ENCODE measurements at regions not wholly inside any gene's neighbourhood (a gene's known extent, or its start where the extent isn't known, plus 50 kb on each side); places are given as distances from the start of the nearest gene placed in this dataset.

- DNase-seq = no peak
Observed at GRCh38 chr2:151028691-151029176, 232.9 kb downstream of the RBM43 start.

DNA sequence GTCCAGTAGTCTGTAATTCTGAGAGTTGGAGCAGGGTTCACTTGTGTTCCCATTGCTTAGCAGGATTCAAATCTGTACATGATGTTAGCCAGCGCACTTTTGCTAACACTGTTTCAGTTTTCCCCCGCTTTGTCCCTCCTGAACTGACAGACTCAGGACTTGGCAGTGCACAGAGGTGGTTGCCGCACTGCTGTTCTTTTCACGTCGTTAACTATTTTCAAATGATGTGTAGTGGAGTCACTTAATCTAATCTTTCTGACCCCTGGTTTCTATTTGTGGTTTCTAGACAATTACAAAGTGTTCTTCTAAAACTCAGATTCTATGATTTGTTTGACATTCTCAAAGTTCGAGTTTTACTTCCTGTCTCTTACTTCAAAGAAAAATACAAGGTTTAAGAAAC is 234.5 kb downstream of the RBM43 start:
- no peak for DNase-seq

DNA sequence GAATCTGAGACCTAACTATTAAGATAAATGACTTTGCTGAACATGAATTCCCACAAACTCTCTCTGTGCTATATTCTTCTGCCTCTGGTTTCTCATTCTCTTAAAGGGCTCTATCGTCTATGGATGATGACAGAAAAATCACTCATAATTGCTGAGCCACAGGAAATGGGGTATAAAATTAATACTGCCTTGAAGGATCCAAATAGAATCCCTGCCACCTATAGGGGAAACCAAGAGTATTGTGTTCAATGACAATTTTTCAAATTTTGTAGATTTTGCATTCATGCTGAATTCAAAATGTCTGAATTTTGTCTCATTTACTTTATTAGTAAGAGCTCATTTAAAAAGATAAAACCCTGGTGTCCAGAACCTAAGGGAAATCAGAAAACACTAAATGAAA is 235.8 kb downstream of the RBM43 start:
- no peak for DNase-seq

GRCh38 chr2:151024696-151025251 is 236.9 kb downstream of the RBM43 start:
- no peak for DNase-seq

- DNase-seq = no peak
Observed at GRCh38 chr2:151021747-151022452, 239.8 kb downstream of the RBM43 start.

GRCh38 chr2:151020411-151020810 is 241.3 kb downstream of the RBM43 start:
- DNase-seq = no peak

- DNase-seq = no peak
Observed at GRCh38 chr2:151009437-151010175, 252.1 kb downstream of the RBM43 start.

GRCh38 chr2:151007365-151007764 is 254.3 kb downstream of the RBM43 start:
- no peak for DNase-seq

DNA sequence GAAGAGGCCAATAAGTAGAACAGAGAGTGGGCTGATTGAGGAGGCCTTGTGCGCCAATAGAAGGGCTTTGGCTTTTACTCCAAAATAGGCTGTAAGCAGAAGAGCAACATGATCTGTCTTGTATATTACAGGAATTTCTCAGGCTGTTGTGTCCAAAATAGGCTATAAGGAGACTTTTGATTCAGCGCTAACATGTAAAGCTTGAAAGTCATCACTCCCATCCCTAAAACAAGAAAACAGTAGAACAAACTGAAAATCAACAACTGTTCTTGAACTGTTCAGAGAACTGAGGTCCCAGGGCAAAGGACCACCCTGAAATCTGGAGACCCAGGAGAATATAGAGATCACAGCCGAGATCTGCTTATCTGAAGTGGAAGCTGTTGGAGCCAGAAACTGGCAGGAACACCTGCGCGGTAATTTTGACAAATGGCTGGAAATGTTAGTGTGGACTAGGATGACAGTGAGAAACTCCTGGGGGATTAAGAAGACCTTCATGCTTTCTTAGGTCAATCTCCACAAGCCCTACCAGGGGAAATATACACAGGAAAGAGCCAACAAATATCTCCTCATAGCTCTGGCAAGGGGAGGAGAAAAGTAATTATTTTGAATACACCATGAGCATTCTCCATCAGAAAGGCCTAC is 258.6 kb downstream of the RBM43 start:
- DNase-seq = no peak

GRCh38 chr2:150997702-150998440 is 263.8 kb downstream of the RBM43 start:
- DNase-seq = peak; percentile 86

GRCh38 chr2:150997066-150997465 is 264.6 kb downstream of the RBM43 start:
- DNase-seq = peak; percentile 43

DNA sequence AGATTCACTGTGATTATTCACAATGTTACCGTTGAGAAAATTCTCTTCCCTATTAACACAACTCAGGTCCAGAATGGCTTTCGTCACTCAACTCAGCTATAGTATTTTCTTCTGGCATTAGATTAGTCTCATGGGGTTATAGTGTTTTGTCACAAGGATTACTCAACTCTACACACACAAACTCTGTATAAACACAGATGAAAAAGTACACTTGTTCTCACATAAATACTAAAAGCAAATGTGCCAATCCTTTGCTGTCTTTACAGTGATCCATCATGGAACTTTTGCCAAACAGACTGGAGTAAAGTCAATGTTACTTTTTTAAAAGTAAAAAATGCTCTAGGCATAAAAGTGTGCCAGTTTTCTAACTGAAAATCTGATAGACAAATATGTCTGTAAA is 267.6 kb downstream of the RBM43 start:
- DNase-seq = peak; percentile 53

DNA sequence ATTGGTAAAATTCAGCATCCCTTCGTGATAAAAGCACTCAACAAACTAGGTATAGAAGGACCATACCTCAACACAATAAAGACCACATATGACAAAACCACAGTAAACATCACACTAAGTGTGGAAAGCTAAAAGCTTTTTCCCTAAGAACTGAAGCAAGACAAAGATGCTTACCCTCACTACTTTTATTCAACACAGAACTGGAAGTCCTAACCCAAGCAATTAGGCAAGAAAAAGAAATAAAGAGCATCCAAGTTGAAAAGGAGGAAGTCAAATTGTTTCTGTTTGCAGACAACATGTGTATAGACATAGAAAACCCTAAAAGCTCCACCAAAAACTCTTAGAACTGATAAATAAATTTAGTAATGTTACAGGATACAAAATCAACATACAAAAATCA is 271.7 kb downstream of the RBM43 start:
- no peak for DNase-seq

GRCh38 chr2:150985741-150986140 is 275.9 kb downstream of the RBM43 start:
- DNase-seq = no peak

- no peak for DNase-seq
Observed at GRCh38 chr2:150983314-150983897, 278.3 kb downstream of the RBM43 start.

- DNase-seq = peak; percentile 55
Observed at GRCh38 chr2:150981826-150982225, 279.8 kb downstream of the RBM43 start.

GRCh38 chr2:150978053-150978452 is 283.6 kb downstream of the RBM43 start:
- DNase-seq = no peak

- DNase-seq = no peak
Observed at GRCh38 chr2:150977296-150977695, 284.4 kb downstream of the RBM43 start.

GRCh38 chr2:150976604-150977003 is 285.1 kb downstream of the RBM43 start:
- no peak for DNase-seq

DNA sequence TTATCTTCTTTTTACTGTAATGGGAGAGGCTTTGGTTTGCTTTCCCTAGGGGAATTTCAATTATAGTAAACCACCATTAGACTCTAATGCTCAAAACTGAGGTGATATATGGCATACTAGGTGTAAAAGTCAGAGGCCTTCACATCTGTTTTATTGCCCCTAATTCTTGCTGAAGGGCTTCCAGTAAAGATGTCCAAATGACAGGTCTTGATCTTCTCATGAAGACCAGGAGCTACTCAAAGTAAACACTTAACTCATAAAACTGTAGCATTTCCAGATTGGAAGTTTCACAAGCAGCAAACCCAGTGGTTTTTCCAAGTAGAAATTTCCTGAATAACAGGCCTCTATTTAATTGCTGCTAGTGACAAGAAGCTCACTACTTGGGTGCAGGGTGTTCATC is 286.8 kb downstream of the RBM43 start:
- no peak for DNase-seq

DNA sequence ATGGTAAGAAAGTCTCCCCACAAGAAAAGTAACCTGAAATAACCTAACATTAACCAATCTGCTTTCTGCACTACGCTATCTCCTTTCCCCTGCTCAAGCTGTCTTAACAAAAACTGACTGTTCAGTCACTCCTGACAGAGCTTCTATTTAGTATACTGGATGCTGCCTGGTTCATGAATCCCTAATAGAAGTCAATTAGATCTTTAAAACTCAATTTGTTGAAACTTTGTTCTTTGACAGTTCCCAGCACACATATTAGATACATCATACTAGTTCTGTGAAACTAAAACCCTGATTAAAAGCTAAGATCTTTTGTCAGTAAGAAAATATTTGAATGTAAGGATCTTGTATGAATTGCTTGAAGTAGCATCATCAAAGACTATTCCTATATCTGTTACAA is 287.4 kb downstream of the RBM43 start:
- DNase-seq = no peak

DNA sequence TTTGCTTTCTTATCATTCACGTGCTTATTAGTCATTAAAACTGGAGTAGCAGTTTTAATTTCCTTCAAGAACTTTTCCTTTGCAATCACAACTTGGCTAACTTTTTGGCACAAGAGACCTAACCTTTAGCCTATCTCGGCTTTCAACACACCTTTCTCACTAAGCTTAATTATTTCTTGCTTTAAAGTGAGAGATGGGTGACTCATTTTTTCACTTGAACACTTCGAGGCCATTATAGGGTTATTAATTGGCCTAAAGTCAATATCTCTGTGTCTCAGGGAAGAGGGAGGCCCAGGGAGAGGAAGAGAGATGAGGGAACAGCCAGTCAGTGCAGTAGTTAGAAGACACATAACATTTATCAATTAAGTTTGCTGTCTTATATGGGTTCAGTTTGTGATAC is 289.8 kb downstream of the RBM43 start:
- DNase-seq = no peak

DNA sequence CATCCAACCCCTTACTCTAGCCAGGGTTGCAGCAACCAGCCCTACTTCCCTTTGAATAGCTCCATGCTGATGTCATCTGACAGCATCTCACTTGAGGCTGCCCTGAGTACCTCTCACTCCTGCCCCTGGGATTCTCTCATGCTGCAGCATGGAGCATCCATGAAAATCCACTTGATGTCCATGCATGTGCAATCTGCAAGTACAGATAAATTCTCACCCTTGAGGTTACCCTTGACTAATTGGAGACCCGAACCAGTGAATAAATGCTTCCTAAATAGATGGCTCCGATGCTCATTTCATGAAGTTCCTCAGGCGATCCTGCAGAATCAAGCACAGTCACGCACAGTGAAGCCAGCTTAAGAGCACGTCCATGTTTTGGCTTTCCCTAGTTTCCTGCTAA is 298.3 kb downstream of the RBM43 start:
- DNase-seq = no peak

All from fibroblast of skin of right biceps (primary cell).